GM23338 (cell line): ENCODE measurements at regions not wholly inside any gene's neighbourhood (a gene's known extent, or its start where the extent isn't known, plus 50 kb on each side); places are given as distances from the start of the nearest gene placed in this dataset.

ENCODE experiments used
- ATAC-seq: fragments of 200-7000 bp; cut with Tn5 transposase; 3 replicates; pipeline ENCODE4 v1.9.1; 2020
- DNase-seq: peaks from one replicate; pipeline ENCODE4 v3.0.0-alpha.2; 2015; ENCODE audit warnings: low spot score
- H2AFZ ChIP-seq: fragments of 200-600 bp; sonication (generic); 2 replicates; pipeline ENCODE4 v1.8.0; 2016; ENCODE audit warnings: antibody characterized with exemption, mild to moderate bottlenecking, moderate library complexity
- H3F3A ChIP-seq: fragments of 200-600 bp; sonication (generic); replicated peaks from 2 replicates; pipeline ENCODE4 v1.8.0; 2017; ENCODE audit warnings: antibody characterized with exemption, mixed run types, low read depth
- H3K27ac ChIP-seq: fragments of 200-600 bp; sonication (generic); 2 replicates; pipeline ENCODE4 v1.6.1; 2016; ENCODE audit warnings: low read depth
- H3K27me3 ChIP-seq: fragments of 200-600 bp; sonication (generic); 2 replicates; pipeline ENCODE4 v1.8.0; 2016; ENCODE audit warnings: mild to moderate bottlenecking, mixed run types, moderate library complexity; ENCODE audit not compliant: insufficient read depth
- H3K36me3 ChIP-seq: fragments of 200-600 bp; sonication (generic); 2 replicates; pipeline ENCODE4 v1.8.0; 2016; ENCODE audit warnings: mild to moderate bottlenecking; ENCODE audit not compliant: insufficient read depth
- H3K4me1 ChIP-seq: fragments of 200-600 bp; sonication (generic); 2 replicates; pipeline ENCODE4 v1.8.0; 2016; ENCODE audit warnings: mild to moderate bottlenecking, moderate library complexity; ENCODE audit not compliant: insufficient read depth
- H3K4me2 ChIP-seq: fragments of 200-600 bp; sonication (generic); 2 replicates; pipeline ENCODE4 v1.7.1; 2017; ENCODE audit warnings: mixed run types
- H3K4me3 ChIP-seq: fragments of 200-600 bp; sonication (generic); 2 replicates; pipeline ENCODE4 v1.6.1; 2016; ENCODE audit warnings: mixed run types
- H3K79me2 ChIP-seq: fragments of 200-600 bp; sonication (generic); replicated peaks from 2 replicates; pipeline ENCODE4 v1.8.0; 2017; ENCODE audit warnings: mild to moderate bottlenecking; ENCODE audit not compliant: insufficient read depth
- H3K9me2 ChIP-seq: fragments of 200-600 bp; sonication (generic); 2 replicates; pipeline ENCODE4 v1.8.0; 2017; ENCODE audit not compliant: insufficient read depth
- H4K20me1 ChIP-seq: fragments of 200-600 bp; sonication (generic); replicated peaks from 2 replicates; pipeline ENCODE4 v1.8.0; 2017; ENCODE audit warnings: mild to moderate bottlenecking; ENCODE audit not compliant: insufficient read depth
- H3K27ac Mint-ChIP-seq: 2 replicates; pipeline ENCODE4 v1.8.0; 2020; ENCODE audit warnings: inconsistent platforms, mild to moderate bottlenecking, moderate library complexity, mixed read lengths
- H3K27me3 Mint-ChIP-seq: 3 replicates; pipeline ENCODE4 v1.8.0; 2022; ENCODE audit warnings: low read depth, mild to moderate bottlenecking, moderate library complexity, mixed read lengths, inconsistent platforms; ENCODE audit not compliant: insufficient read depth, poor library complexity
- H3K36me3 Mint-ChIP-seq: 3 replicates; pipeline ENCODE4 v1.8.0; 2021; ENCODE audit warnings: low read depth, mild to moderate bottlenecking, inconsistent platforms, moderate library complexity, mixed read lengths
- H3K4me1 Mint-ChIP-seq: 3 replicates; pipeline ENCODE4 v1.8.0; 2020; ENCODE audit warnings: mild to moderate bottlenecking, inconsistent platforms, mixed read lengths
- H3K4me3 Mint-ChIP-seq: 3 replicates; pipeline ENCODE4 v1.8.0; 2021; ENCODE audit warnings: moderate library complexity, mild to moderate bottlenecking, inconsistent platforms, mixed read lengths
- H3K9me3 Mint-ChIP-seq: 3 replicates; pipeline ENCODE4 v1.8.0; 2020; ENCODE audit warnings: moderate library complexity, mild to moderate bottlenecking, inconsistent platforms, mixed read lengths
- CREB1 ChIP-seq: fragments of 250-450 bp; sonication (Bioruptor Pico); IDR thresholded peaks from 2 replicates; pipeline ENCODE4 v1.5.0; 2020; ENCODE audit warnings: low read depth, mild to moderate bottlenecking, moderate library complexity
- EZH2phosphoT487 ChIP-seq: fragments of 200-600 bp; sonication (generic); IDR thresholded peaks from one replicate; pipeline ENCODE4 v1.8.1; 2018; ENCODE audit warnings: antibody characterized with exemption; ENCODE audit not compliant: unreplicated experiment
- JUNB ChIP-seq: IDR thresholded peaks from one replicate; pipeline ENCODE4 v1.6.1; 2016; ENCODE audit warnings: antibody characterized with exemption; ENCODE audit not compliant: unreplicated experiment
- STAT1 ChIP-seq: IDR thresholded peaks from one replicate; pipeline ENCODE4 v1.6.1; 2016; ENCODE audit warnings: antibody characterized with exemption; ENCODE audit not compliant: unreplicated experiment
- ZNF114 ChIP-seq: fragments of 250-450 bp; sonication (Bioruptor Pico); IDR thresholded peaks from 2 replicates; pipeline ENCODE4 v1.5.0; 2020; ENCODE audit warnings: mild to moderate bottlenecking, moderate library complexity
- ZNF331 ChIP-seq: fragments of 250-450 bp; sonication (Bioruptor Pico); IDR thresholded peaks from 2 replicates; pipeline ENCODE4 v1.5.0; 2020; ENCODE audit warnings: low read depth, mild to moderate bottlenecking, moderate library complexity
- TF ChIP-seq, protein P1 (sequence below): fragments of 250-450 bp; sonication (Bioruptor Pico); IDR thresholded peaks from 2 replicates; pipeline ENCODE4 v1.5.0; 2020; ENCODE audit warnings: mild to moderate bottlenecking, moderate library complexity

DNA sequence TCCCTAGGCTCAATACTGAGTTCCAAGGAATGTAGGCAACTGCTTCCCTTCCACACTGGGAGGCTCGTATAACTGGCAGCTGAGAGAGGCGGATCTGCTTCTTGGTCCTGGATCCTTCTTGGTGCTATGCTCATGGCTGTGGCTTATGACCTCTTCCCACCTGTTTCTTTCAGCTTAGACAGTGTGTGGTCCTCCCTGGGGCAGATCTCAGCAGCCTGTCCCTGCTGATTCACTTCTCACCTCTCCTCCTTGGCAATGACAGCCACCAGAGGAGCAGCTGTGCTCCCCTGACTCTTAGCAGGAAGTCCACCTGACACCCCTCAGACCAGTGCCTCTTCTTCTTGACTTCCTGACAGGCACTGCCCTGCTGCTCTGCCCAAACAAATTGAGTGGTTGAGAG, 75.1 kb upstream of the PTGFRN start:
- H3F3A ChIP-seq = no peaks in the 10 kb centered on the region
- no peaks in the 10 kb centered on the region for H3K27me3 ChIP-seq
- Mint-ChIP-seq H3K27ac (0 out of 2 replicates have a peak overlapping the region, but pooled peaks have one; percentile 11), H3K4me3 (no peak overlapping the region), H3K27me3 (peaks cover 6% of the 10 kb centered on the region), H3K36me3 (peaks cover 21% of the 10 kb centered on the region), H3K4me1 (peaks cover 41% of the 10 kb centered on the region), H3K9me3 (peaks cover 27% of the 10 kb centered on the region)
- H3K4me2 ChIP-seq = no peak overlapping the region
- H3K4me3 ChIP-seq = no peak overlapping the region
- TF ChIP-seq CREB1 (CRISPR knock-in tag) = no peak
- TF ChIP-seq, protein P1, sequence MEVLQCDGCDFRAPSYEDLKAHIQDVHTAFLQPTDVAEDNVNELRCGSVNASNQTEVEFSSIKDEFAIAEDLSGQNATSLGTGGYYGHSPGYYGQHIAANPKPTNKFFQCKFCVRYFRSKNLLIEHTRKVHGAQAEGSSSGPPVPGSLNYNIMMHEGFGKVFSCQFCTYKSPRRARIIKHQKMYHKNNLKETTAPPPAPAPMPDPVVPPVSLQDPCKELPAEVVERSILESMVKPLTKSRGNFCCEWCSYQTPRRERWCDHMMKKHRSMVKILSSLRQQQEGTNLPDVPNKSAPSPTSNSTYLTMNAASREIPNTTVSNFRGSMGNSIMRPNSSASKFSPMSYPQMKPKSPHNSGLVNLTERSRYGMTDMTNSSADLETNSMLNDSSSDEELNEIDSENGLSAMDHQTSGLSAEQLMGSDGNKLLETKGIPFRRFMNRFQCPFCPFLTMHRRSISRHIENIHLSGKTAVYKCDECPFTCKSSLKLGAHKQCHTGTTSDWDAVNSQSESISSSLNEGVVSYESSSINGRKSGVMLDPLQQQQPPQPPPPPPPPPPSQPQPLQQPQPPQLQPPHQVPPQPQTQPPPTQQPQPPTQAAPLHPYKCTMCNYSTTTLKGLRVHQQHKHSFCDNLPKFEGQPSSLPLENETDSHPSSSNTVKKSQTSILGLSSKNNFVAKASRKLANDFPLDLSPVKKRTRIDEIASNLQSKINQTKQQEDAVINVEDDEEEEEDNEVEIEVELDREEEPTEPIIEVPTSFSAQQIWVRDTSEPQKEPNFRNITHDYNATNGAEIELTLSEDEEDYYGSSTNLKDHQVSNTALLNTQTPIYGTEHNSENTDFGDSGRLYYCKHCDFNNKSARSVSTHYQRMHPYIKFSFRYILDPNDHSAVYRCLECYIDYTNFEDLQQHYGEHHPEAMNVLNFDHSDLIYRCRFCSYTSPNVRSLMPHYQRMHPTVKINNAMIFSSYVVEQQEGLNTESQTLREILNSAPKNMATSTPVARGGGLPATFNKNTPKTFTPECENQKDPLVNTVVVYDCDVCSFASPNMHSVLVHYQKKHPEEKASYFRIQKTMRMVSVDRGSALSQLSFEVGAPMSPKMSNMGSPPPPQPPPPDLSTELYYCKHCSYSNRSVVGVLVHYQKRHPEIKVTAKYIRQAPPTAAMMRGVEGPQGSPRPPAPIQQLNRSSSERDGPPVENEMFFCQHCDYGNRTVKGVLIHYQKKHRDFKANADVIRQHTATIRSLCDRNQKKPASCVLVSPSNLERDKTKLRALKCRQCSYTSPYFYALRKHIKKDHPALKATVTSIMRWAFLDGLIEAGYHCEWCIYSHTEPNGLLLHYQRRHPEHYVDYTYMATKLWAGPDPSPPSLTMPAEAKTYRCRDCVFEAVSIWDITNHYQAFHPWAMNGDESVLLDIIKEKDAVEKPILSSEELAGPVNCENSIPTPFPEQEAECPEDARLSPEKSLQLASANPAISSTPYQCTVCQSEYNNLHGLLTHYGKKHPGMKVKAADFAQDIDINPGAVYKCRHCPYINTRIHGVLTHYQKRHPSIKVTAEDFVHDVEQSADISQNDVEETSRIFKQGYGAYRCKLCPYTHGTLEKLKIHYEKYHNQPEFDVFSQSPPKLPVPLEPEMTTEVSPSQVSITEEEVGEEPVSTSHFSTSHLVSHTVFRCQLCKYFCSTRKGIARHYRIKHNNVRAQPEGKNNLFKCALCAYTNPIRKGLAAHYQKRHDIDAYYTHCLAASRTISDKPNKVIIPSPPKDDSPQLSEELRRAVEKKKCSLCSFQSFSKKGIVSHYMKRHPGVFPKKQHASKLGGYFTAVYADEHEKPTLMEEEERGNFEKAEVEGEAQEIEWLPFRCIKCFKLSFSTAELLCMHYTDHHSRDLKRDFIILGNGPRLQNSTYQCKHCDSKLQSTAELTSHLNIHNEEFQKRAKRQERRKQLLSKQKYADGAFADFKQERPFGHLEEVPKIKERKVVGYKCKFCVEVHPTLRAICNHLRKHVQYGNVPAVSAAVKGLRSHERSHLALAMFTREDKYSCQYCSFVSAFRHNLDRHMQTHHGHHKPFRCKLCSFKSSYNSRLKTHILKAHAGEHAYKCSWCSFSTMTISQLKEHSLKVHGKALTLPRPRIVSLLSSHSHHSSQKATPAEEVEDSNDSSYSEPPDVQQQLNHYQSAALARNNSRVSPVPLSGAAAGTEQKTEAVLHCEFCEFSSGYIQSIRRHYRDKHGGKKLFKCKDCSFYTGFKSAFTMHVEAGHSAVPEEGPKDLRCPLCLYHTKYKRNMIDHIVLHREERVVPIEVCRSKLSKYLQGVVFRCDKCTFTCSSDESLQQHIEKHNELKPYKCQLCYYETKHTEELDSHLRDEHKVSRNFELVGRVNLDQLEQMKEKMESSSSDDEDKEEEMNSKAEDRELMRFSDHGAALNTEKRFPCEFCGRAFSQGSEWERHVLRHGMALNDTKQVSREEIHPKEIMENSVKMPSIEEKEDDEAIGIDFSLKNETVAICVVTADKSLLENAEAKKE (CRISPR knock-in tag) = no peak
- H3K4me1 ChIP-seq = peaks cover 30% of the 10 kb centered on the region
- ATAC-seq (no peak), DNase-seq (no peak)
- H2AFZ ChIP-seq = no peak overlapping the region
- H3K36me3 ChIP-seq = no peaks in the 10 kb centered on the region
- 0 out of 2 replicates have a peak, but pooled peaks cover 9% of the 10 kb centered on the region for H3K9me2 ChIP-seq
- no peaks in the 10 kb centered on the region for H4K20me1 ChIP-seq
- no peaks in the 10 kb centered on the region for H3K79me2 ChIP-seq
- H3K27ac ChIP-seq = no peak overlapping the region

DNA sequence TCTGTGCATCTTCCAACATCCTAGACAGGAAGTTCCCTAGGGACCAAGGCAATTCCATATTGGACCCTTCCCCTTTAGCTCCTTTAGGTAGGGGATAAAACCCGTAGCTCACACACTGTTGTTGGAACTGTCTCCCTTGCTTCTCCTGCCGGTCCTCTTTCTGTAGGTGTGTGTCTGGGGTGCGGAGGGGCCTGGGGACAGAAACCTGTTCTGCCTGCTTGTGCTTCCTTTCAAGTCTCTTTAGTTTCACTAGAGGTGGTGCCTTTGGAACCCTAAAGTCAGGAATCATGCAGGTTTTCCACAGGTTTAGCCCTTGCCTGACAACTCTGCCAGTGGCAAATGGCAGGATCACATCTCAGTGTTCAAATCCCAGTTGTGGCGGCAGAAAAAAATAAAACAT, 74.6 kb upstream of the PTGFRN start:
- Histone ChIP-seq H3K4me3 (no peak overlapping the region), H3K4me2 (no peak overlapping the region), H3K9me2 (0 out of 2 replicates have a peak, but pooled peaks cover 9% of the 10 kb centered on the region), H4K20me1 (no peaks in the 10 kb centered on the region), H2AFZ (no peak overlapping the region), H3K4me1 (peaks cover 30% of the 10 kb centered on the region), H3K36me3 (no peaks in the 10 kb centered on the region), H3K27me3 (no peaks in the 10 kb centered on the region), H3F3A (no peaks in the 10 kb centered on the region), H3K27ac (no peak overlapping the region), H3K79me2 (no peaks in the 10 kb centered on the region)
- H3K9me3 Mint-ChIP-seq = peaks cover 27% of the 10 kb centered on the region
- no peak overlapping the region for H3K4me3 Mint-ChIP-seq
- H3K36me3 Mint-ChIP-seq = peaks cover 21% of the 10 kb centered on the region
- DNase-seq (no peak), ATAC-seq (no peak)
- no peak overlapping the region; the same call in 1 of the 2 replicates for H3K27ac Mint-ChIP-seq
- H3K27me3 Mint-ChIP-seq = peaks cover 6% of the 10 kb centered on the region
- H3K4me1 Mint-ChIP-seq = peaks cover 41% of the 10 kb centered on the region
- TF ChIP-seq, protein P1 (CRISPR knock-in tag) = no peak
- no peak for TF ChIP-seq ZNF114 (CRISPR knock-in tag)
- no peak for TF ChIP-seq JUNB
- no peak for TF ChIP-seq ZNF331 (CRISPR knock-in tag)
- no peak for TF ChIP-seq EZH2phosphoT487
- TF ChIP-seq STAT1 = no peak
